Natural killer cell (primary cell): ENCODE measurements at regions not wholly inside any gene's neighbourhood (a gene's known extent, or its start where the extent isn't known, plus 50 kb on each side); places are given as distances from the start of the nearest gene placed in this dataset.

Experiments
- ATAC-seq, 3 donors: fragments of 150-1000 bp in 2 of 3; fragments of 200-7000 bp in 1 of 3; cut with Tn5 transposase; 1 replicate in 1 of 3; 2 replicates in 2 of 3; pipeline ENCODE4 v1.10.0; 2021; ENCODE audit warnings: mild to moderate bottlenecking in 2 of 3, moderate library complexity in 2 of 3
- DNase-seq, 2 donors: peaks; one replicate each; pipeline versions ENCODE4 v3.0.0 to v3.0.0-alpha.2; 2013 to 2021; ENCODE audit warnings: mixed read lengths in 1 of 2
- H3K27ac ChIP-seq: one replicate; pipeline ENCODE4 v1.5.1; 2013; ENCODE audit warnings: mild to moderate bottlenecking, low read length
- H3K27me3 ChIP-seq: one replicate; pipeline ENCODE4 v1.6.1; 2013; ENCODE audit warnings: low read length; ENCODE audit not compliant: control insufficient read depth, insufficient read depth
- H3K36me3 ChIP-seq: one replicate; pipeline ENCODE4 v1.6.1; 2013; ENCODE audit warnings: low read length; ENCODE audit not compliant: control insufficient read depth, insufficient read depth
- H3K4me1 ChIP-seq: one replicate; pipeline ENCODE4 v1.6.1; 2013; ENCODE audit warnings: low read length; ENCODE audit not compliant: control insufficient read depth, insufficient read depth
- H3K4me3 ChIP-seq: one replicate; pipeline ENCODE4 v1.5.1; 2013; ENCODE audit warnings: low read length
- H3K9me3 ChIP-seq: one replicate; pipeline ENCODE4 v1.6.1; 2013; ENCODE audit warnings: low read length; ENCODE audit not compliant: control insufficient read depth, insufficient read depth
- H3K27ac Mint-ChIP-seq, 2 donors: one replicate each; pipeline ENCODE4 v1.8.0; 2022; ENCODE audit warnings: mild to moderate bottlenecking in 2 of 2, mixed read lengths in 2 of 2, moderate library complexity in 1 of 2
- H3K27me3 Mint-ChIP-seq, 2 donors: one replicate each; pipeline ENCODE4 v1.8.0; 2022; ENCODE audit warnings: low read depth in 2 of 2, mixed read lengths in 2 of 2
- H3K36me3 Mint-ChIP-seq: one replicate; pipeline ENCODE4 v1.8.0; 2022; ENCODE audit warnings: mixed read lengths
- H3K4me1 Mint-ChIP-seq, 2 donors: one replicate each; pipeline ENCODE4 v1.8.0; 2022; ENCODE audit warnings: mixed read lengths in 2 of 2
- H3K4me3 Mint-ChIP-seq: one replicate; pipeline ENCODE4 v1.8.0; 2022; ENCODE audit warnings: mild to moderate bottlenecking, moderate library complexity, mixed read lengths
- H3K9me3 Mint-ChIP-seq, 2 donors: one replicate each; pipeline ENCODE4 v1.8.0; 2022; ENCODE audit warnings: mixed read lengths in 2 of 2
- CTCF ChIP-seq: fragments of 200-600 bp; IDR thresholded peaks from one replicate; pipeline ENCODE4 v1.8.0; 2022; ENCODE audit warnings: antibody characterized with exemption
- WGBS: methylation state at CpG from one replicate; pipeline ENCODE4 v1.1.7; 2013; ENCODE audit warnings: missing lambda C conversion rate; ENCODE audit not compliant: insufficient coverage; 5-methylcytosine and 5-hydroxymethylcytosine counted together
- intact Hi-C: fragments of 100-400 bp; cut with micrococcal nuclease; formaldehyde crosslinking; loops from one replicate; pipeline ENCODE4 v1.14.2; 2022

GRCh38 chr10:129097776-129098330 is 369.2 kb upstream of the MGMT start:
- Mint-ChIP-seq H3K27me3 (peaks cover 2 to 9% of the 10 kb centered on the region in 2 donors), H3K36me3 (no peaks in the 10 kb centered on the region), H3K4me1 (no peaks in the 10 kb centered on the region), H3K27ac (no peak overlapping the region), H3K9me3 (no peaks in the 10 kb centered on the region), H3K4me3 (no peak overlapping the region)
- DNase-seq, result no peak
- Histone ChIP-seq H3K9me3 (no peaks in the 10 kb centered on the region), H3K27me3 (no peaks in the 10 kb centered on the region), H3K36me3 (no peaks in the 10 kb centered on the region), H3K4me1 (peaks cover 4% of the 10 kb centered on the region), H3K4me3 (no peak overlapping the region), H3K27ac (no peak overlapping the region)
- no peak for TF ChIP-seq CTCF
- WGBS, result 73% methylated on average over 6 of the region's 6 CpGs
- ATAC-seq, result no peak
- intact Hi-C loops, result no loop called here

GRCh38 chr10:129098517-129098916 is 368.5 kb upstream of the MGMT start:
- DNase-seq (no peak), ATAC-seq (no peak)
- no peak overlapping the region for H3K27ac Mint-ChIP-seq
- Histone ChIP-seq H3K9me3 (no peaks in the 10 kb centered on the region), H3K36me3 (no peaks in the 10 kb centered on the region), H3K27ac (no peak overlapping the region), H3K4me1 (peaks cover 4% of the 10 kb centered on the region), H3K4me3 (no peak overlapping the region), H3K27me3 (no peaks in the 10 kb centered on the region)
- peaks cover 2 to 9% of the 10 kb centered on the region in 2 donors for H3K27me3 Mint-ChIP-seq
- H3K36me3 Mint-ChIP-seq, result no peaks in the 10 kb centered on the region
- 96% methylated on average over 5 of the region's 5 CpGs for WGBS
- H3K4me3 Mint-ChIP-seq, result no peak overlapping the region
- TF ChIP-seq CTCF, result no peak
- no peaks in the 10 kb centered on the region for H3K4me1 Mint-ChIP-seq
- H3K9me3 Mint-ChIP-seq, result no peaks in the 10 kb centered on the region
- intact Hi-C loops, result no loop called here

- no peak overlapping the region for H3K27ac ChIP-seq
- no peak for ATAC-seq
- no peaks in the 10 kb centered on the region for H3K36me3 ChIP-seq
- no peaks in the 10 kb centered on the region for H3K27me3 ChIP-seq
- 94% methylated on average over 3 of the region's 5 CpGs for WGBS
- H3K4me1 Mint-ChIP-seq, result no peaks in the 10 kb centered on the region
- no peaks in the 10 kb centered on the region for H3K9me3 Mint-ChIP-seq
- no peaks in the 10 kb centered on the region for H3K27me3 Mint-ChIP-seq
- H3K9me3 ChIP-seq, result no peaks in the 10 kb centered on the region
- no peaks in the 10 kb centered on the region for H3K36me3 Mint-ChIP-seq
- H3K4me3 ChIP-seq, result no peak overlapping the region
- intact Hi-C loops, result no loop called here
- TF ChIP-seq CTCF, result no peak
- H3K27ac Mint-ChIP-seq, result no peak overlapping the region
- H3K4me3 Mint-ChIP-seq, result no peak overlapping the region
- peaks cover 4% of the 10 kb centered on the region for H3K4me1 ChIP-seq
- no peak for DNase-seq
Measured at GRCh38 chr10:129099486-129099885, 367.6 kb upstream of the MGMT start.

GRCh38 chr10:129099992-129100391 is 367.0 kb upstream of the MGMT start:
- WGBS, result 91% methylated on average over 7 of the region's 7 CpGs
- Mint-ChIP-seq H3K4me3 (no peak overlapping the region), H3K9me3 (no peaks in the 10 kb centered on the region), H3K36me3 (no peaks in the 10 kb centered on the region), H3K4me1 (no peaks in the 10 kb centered on the region), H3K27me3 (no peaks in the 10 kb centered on the region), H3K27ac (no peak overlapping the region)
- no peak overlapping the region for H3K4me3 ChIP-seq
- no peak for DNase-seq
- peaks cover 4% of the 10 kb centered on the region for H3K4me1 ChIP-seq
- no peaks in the 10 kb centered on the region for H3K27me3 ChIP-seq
- intact Hi-C loops, result no loop called here
- no peak overlapping the region for H3K27ac ChIP-seq
- no peak for ATAC-seq
- H3K9me3 ChIP-seq, result no peaks in the 10 kb centered on the region
- TF ChIP-seq CTCF, result no peak
- H3K36me3 ChIP-seq, result no peaks in the 10 kb centered on the region
